Activated naive CD8-positive, alpha-beta T cell treated with anti-CD3 and anti-CD28 coated beads, Interleukin-2, amount 50 U/mL, for 16 hours (primary cell): ENCODE measurements at regions not wholly inside any gene's neighbourhood (a gene's known extent, or its start where the extent isn't known, plus 50 kb on each side); places are given as distances from the start of the nearest gene placed in this dataset.

Experiments used
- DNase-seq: peaks from one replicate; pipeline ENCODE4 v3.0.0-alpha.2; 2020; ENCODE audit warnings: low read depth, low spot score

- DNase-seq = no peak
These were observed 356.6 kb upstream of the LYPLAL1 start for GRCh38 chr1:218817071-218817470.

GRCh38 chr1:218817691-218818465, 355.8 kb upstream of the LYPLAL1 start:
- DNase-seq = no peak

DNA sequence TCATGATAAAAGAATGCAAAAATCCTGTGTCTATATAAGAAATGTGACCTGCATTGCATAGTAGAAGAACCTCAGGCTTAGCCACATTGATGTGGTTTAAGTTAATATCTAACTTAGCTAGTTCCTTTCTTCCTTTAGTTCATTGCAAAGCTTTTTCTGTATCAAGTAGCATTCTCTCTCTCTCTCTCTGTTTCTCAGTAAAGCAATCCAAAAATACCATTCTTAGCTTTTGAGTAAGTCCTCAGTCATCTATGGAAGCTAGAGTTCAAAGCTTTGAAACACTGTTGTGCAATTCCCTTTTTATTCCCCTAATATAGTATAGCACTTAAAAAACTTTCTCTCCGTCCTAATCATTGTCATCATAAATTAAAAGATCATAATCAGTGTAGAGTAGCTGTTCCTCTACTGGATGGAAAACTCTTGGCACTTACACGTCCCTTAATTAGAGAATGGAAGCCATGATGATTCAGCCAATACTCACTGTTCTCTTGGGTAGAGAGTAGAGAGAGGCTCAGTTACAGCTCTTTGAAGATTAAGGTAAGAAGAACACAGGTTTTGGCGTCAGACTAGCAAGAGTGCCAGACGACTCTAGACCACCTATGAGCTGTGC, 350.3 kb upstream of the LYPLAL1 start:
- DNase-seq = no peak

DNA sequence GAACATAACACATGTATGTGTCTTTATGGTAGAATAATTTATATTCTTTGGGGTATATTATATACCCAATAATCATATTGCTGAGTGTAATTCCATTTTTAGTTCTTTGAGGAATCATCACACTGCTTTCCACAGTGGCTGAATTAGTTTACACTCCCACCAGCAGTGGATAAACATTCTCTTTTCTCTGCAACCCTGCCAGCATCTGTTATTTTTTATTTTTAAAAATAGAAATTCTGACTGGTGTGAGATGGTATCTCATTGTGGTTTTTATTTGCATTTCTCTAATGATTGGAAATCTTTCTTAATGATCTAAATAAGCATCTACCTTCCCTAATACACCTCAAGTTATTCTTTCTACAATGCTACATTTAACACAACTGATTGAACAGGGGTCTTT, 346.2 kb upstream of the LYPLAL1 start:
- no peak for DNase-seq

DNA sequence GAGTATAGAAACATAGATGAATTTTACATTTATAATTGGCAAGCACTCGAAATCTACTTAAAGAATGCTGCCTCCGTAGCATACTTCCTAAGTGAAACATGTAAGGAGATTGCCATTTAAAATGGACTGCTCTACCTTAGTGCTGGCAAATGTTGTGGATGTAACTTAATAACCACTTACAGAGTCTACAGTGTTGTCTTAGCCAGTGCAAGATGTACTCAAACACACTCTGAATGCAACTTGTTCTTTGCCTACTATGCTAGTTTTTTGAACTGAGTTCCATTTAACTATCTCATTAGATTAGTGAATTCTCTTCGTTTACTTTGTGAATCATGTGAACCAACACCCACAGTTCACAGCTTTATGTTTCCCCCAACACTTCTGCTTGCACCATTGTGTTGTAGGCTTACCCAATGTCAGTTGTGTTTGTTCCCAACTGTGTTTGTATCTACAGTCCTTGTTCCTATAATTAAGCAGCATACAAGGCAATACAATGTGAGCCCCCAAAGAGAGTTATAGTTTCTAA, 345.5 kb upstream of the LYPLAL1 start:
- no peak for DNase-seq

- no peak for DNase-seq
These were observed 344.6 kb upstream of the LYPLAL1 start for GRCh38 chr1:218829097-218829496.

DNA sequence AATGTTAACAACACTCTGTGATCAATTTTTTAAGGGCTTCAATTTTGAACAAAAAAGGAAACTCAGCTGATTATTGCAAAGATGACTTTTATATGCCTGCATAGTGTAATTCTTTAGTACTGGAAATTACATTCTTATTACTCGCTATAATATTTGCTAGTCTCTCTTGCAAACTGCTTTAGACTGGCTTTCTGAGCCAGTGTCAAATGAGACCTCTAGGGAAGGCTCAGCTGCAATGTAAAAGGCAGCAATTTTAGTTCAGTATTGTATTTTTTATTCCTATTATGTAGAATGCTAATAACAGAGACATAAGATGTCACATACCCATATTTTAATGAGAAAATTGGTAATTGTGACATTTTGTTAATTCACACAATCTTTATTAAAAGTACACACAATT, 338.1 kb upstream of the LYPLAL1 start:
- DNase-seq = no peak

DNA sequence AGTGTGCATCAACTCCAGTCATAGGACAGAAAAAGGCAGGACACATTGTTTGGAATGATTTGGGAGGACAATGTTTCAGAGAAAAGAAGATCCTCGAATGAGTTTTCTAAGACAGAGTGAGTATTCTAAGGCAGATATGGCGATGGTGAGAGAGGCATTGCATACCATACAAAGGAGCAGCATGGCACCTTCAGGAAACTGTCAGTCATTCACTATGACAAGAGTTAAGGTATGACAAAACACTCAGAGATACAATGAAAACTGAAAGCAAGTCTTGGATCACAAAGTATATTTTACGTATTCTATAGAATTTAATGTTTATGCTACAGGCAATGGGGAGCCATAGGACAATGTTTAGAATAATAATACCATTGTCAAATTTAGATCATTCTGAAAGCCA, 337.4 kb upstream of the LYPLAL1 start:
- DNase-seq = no peak

GRCh38 chr1:218837051-218837450, 336.6 kb upstream of the LYPLAL1 start:
- no peak for DNase-seq

GRCh38 chr1:218845589-218845988, 328.1 kb upstream of the LYPLAL1 start:
- no peak for DNase-seq

- DNase-seq = no peak
These were observed 327.5 kb upstream of the LYPLAL1 start for GRCh38 chr1:218846181-218846580.

DNA sequence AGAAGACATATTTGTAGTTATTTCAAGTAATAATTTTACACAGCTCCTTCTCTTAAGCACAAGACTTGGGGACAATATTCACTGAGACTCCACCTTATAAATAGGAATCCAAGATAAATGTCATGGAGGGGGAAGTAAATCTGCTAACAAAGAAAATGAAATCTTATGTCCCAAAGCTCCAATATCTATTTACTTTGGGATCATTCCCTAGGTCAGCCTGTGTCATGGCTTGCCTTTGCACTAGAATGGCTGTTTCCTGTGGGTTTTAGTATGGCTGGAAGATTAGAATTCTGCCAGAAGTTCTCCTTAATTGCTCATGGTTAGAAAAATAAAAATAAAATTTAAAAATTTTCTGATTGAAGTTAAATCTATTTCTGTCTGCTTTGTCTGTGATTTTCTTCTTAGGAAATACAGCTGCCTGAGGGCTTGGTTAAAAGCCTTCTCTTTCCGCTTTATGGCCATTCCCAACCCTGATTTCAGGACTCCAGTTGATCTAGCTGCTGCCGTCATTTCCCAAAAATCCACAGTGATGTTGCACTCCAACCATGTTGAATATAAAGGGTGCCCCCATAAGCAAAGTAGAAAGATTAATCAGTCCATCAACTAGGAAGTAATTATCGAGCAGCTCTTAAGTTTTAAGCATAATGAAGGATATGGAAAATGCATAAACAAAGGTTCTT, 326.4 kb upstream of the LYPLAL1 start:
- DNase-seq = no peak

GRCh38 chr1:218848009-218848408, 325.7 kb upstream of the LYPLAL1 start:
- DNase-seq = no peak

DNA sequence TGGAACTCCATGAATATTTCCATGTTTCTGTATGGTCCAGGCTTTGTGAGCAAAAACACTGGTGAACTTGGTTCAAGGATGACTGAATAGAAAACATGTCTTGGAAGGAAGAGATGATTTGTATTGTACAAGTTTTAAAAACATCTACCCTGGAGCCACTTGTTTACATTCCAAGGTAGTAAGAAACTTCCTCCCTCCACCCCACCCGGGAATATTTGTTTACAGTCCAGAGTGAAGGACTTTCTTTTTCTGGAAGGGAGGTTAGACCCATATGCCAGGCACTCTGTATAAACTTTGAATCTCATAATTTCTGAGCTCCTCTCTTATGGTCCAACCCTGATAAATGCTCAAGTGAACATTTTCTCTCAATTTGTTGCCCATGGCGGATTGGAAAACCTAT, 323.3 kb upstream of the LYPLAL1 start:
- DNase-seq = no peak

GRCh38 chr1:218851586-218851985, 322.1 kb upstream of the LYPLAL1 start:
- DNase-seq = no peak

GRCh38 chr1:218852527-218852926, 321.2 kb upstream of the LYPLAL1 start:
- DNase-seq = no peak

GRCh38 chr1:218863987-218864386, 309.7 kb upstream of the LYPLAL1 start:
- DNase-seq = no peak

GRCh38 chr1:218865591-218865990, 308.1 kb upstream of the LYPLAL1 start:
- no peak for DNase-seq

DNA sequence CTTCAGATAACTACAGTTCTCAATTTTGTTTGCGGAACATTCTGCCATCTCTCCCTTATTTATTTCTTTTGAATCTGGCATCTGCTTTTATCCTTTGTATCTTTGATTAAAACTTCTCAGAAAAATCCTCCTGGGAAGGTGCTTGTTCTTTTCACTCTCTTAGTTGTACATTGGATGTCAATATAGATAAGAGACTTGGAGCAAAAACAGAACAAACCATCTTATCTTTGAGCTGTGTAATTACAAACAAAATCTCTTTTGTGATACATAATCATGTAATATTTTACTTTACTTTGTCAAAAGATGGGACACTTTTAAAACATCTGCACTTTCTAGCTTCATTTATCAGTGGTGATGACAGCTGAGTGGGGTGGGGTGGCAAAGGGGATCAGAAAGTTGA, 307.2 kb upstream of the LYPLAL1 start:
- no peak for DNase-seq

GRCh38 chr1:218867066-218867465, 306.6 kb upstream of the LYPLAL1 start:
- no peak for DNase-seq

DNA sequence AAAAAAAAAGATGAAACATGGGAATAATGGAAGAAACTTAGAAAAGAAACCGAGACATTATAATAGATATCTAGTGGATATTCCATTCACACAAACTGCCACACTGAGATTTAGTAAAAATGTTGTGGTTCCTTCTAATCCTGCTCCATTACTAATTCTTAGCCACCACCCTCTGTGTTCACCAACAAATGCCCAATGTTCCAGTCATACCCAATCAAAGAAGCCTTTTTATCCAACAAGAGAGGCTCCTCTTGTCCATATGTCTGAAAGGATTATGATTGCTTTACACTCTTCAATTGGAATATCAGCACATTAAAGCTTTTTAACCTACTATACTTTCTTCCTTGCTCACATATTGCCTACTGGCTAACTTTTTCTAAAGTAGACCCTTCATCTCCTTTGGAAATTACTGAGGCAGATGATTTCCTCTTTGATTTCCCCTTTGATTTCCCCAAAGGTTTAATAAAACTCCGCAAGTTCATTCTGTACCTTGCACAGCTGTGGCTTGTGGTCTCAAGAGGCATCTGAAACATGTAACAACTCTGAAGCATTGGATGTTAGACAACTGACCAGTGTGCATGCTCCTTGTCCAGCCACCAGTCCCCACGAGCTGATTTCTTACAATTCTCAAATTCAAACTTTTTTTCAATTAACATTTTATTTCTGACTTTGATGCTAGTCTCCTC, 305.6 kb upstream of the LYPLAL1 start:
- DNase-seq = no peak

DNA sequence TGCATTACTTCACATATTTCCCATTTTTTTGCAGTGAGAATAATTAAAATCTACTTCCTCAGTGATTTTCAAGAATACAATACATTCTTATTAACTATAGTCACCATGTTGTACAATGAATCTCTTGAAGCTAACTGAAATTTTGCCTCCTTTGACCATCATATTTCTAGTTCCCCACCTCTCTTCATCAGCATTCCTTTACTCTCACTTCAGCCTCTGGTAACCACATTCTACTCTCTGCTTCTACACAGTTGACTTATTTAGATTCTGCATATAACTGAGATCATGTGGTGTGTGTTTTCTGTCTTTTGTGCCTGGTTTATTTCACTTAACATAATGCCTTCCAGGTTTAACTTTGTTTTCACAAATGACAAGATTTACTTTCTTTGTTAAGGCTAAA, 304.4 kb upstream of the LYPLAL1 start:
- no peak for DNase-seq
